Umbilical cord (tissue), 1 donor: ENCODE measurements at regions not wholly inside any gene's neighbourhood (a gene's known extent, or its start where the extent isn't known, plus 50 kb on each side); places are given as distances from the start of the nearest gene placed in this dataset.
"Not testable (repeated sequence)": the region's sequence is repeated elsewhere in the genome, so short reads cannot be mapped to it uniquely, and the experiment has no call there.

ENCODE experiments used
- DNase-seq: peaks from one replicate; pipeline ENCODE4 v3.0.0-alpha.2; 2015; ENCODE audit warnings: low spot score

DNA sequence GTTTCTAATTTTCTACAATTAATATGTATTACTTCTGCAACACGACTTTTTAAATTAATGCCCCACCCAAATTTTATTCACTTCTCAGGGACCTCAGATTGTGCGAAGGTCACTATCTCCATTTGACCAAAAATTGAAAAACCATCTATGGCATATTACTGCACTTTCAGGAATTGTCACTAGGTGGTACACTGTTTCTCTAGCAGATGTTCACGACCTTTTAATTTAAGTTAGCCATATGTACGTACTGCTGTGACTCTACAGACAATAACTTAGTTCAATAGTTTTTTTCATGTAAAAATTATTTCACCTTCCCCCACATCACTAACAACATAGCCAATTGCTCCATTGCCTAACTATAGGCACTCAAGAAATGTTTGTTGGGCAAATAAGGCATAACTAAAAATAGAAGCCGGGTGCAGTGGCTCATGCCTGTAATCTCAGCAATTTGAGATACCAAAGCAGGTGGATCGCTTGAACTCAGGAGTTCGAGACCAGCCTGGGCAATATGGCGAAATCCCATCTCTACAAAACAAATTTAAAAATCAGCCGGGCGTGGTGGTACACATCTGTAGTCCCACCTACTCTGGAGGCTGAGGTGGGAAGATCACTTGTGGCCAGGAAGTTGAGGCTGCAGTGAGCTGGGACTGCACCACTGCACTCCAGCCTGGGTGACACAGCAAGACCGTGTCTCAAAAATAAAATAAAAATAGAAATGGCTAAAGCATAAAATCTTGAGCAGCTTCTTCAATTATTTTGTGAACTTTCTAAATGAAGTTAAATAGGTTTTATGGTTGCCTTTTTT, 75.7 kb upstream of the PKN2 start:
- DNase-seq = peak; percentile 16

DNA sequence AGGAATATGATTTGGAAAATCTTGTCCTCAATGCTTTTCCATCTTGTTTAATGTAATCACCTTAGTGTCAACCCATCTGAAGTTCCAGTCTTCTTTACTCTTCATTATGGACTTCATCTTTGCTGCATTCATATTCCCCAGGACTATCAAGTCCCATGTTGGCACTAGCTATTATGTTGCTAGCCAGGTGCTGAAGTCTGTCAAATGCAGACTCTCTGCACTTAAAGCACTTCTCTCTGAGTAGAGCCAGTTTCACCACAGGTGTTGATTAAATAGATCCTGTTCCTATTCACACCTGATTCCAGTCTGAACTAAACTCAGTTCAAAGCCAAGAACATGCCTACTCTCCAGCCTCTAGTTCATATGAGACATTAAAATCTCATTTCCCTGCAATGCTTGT, 75.0 kb upstream of the PKN2 start:
- no peak for DNase-seq

DNA sequence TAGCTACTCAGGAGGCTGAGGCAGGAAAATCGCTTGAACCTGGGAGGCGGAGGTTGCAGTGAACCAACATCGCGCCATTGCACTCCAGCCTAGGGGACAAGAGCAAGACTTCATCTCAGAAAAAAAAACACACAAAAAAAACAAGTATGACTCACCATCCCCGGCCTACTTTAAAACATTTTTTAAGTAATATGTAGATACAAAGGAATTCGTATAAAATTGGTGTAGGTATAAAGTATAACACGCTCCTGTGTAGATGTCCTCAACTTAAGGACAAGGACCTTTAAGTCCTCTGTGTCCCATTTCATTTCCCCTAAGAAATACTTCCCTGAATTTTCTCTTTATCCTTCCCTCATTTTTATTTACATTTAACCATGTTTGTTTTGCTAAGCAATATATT, 73.4 kb upstream of the PKN2 start:
- DNase-seq = no peak

DNA sequence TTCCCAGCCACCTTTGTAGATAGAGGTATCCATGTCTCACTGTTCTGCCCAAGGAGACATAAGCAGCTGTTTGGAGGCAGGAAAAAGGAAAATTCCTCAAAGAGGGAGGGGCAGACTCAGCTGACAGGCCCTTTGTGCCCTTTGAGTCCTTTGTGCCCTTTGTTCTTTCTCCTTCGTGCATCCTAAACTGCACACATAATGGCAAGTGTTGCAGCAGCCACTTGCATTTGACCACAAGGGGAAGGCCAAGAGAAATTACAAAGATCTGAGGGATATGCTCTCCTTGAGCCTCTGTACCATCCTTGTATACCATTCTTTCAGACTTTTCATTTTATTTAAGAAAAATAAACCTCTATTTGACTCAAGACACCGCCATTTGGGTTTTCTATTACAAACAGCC, 71.8 kb upstream of the PKN2 start:
- no peak for DNase-seq

DNA sequence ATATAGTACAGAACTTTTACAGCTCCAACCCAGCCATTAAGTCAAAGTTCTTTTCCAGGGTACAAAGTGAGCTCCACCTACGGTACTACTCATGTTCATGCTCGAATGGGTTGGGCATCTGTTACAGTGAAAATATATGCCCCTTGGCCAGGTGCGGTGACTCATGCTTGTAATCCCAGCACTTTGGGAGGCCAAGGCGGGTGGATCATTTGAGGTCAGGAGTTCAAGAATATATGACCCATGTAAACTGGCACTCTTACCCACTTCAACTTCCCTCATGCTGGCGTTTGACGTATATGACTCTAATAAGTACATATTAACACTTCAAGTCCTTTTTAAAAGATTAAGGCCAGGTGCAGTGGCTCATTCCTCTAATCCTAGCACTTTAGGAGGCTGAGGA, 71.3 kb upstream of the PKN2 start:
- no peak for DNase-seq

DNA sequence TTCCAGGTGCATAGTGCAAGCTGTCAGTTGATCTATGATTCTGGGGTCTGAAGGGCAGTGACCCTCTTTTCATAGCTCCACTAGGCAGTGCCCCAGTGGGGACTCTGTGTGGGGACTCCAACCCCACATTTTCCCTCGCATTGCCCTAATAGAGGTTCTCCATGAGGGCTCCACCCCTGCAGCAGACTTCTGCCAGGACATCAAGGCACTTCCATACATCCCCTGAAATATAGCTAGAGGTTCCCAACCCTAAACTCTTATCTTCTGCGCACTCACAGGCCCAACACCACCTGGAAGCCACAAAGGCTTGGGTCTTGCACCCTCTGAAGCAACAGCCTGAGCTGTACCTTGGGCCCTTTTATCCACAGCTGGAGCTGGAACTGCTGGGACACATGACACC, 65.7 kb upstream of the PKN2 start:
- DNase-seq = no peak

DNA sequence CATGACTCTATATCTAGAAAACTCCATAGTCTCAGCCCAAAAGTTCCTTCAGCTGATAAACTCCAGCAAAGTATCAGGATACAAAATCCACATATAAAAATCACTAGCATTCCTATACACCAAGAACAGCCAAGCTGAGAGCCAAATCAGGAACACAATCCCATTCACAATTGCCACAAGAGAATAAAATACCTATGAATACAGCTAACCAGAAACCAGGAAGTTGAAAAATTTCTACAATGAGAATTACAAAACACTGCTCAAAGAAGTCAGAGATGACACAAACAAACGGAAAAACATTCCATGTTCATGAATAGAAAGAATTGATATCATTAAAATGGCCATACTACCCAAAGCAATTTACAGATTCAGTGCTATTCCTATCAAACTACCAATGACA, 61.0 kb upstream of the PKN2 start:
- DNase-seq = not testable (repeated sequence)
